Nephron progenitor cell (in vitro differentiated cells): ENCODE measurements at regions not wholly inside any gene's neighbourhood (a gene's known extent, or its start where the extent isn't known, plus 50 kb on each side); places are given as distances from the start of the nearest gene placed in this dataset.
"Not testable (repeated sequence)": the region's sequence is repeated elsewhere in the genome, so short reads cannot be mapped to it uniquely, and the experiment has no call there.

Experiments used
- DNase-seq: peaks from one replicate; pipeline ENCODE4 v3.0.0; 2021
- H3K27ac Mint-ChIP-seq: 2 replicates; pipeline ENCODE4 v1.8.0; 2021; ENCODE audit warnings: mild to moderate bottlenecking, moderate library complexity, mixed read lengths
- H3K27me3 Mint-ChIP-seq: 2 replicates; pipeline ENCODE4 v1.8.0; 2021; ENCODE audit warnings: mild to moderate bottlenecking, low read depth, mixed read lengths; ENCODE audit not compliant: poor library complexity
- H3K36me3 Mint-ChIP-seq: 2 replicates; pipeline ENCODE4 v1.8.0; 2021; ENCODE audit warnings: low read depth, mixed read lengths
- H3K4me1 Mint-ChIP-seq: 2 replicates; pipeline ENCODE4 v1.8.0; 2021; ENCODE audit warnings: mixed read lengths
- H3K4me3 Mint-ChIP-seq: 2 replicates; pipeline ENCODE4 v1.8.0; 2021; ENCODE audit warnings: mild to moderate bottlenecking, moderate library complexity, mixed read lengths
- H3K9me3 Mint-ChIP-seq: 2 replicates; pipeline ENCODE4 v1.8.0; 2021; ENCODE audit warnings: mild to moderate bottlenecking, moderate library complexity, mixed read lengths
- CTCF ChIP-seq: fragments of 200-600 bp; sonication (generic); IDR thresholded peaks from 2 replicates; pipeline ENCODE4 v1.5.0; 2021; ENCODE audit warnings: antibody characterized with exemption

- TF ChIP-seq CTCF = no peak
- H3K27me3 Mint-ChIP-seq = peaks cover 3% of the 10 kb centered on the region
- H3K27ac Mint-ChIP-seq = no peak overlapping the region
Observed at GRCh38 chr3:20378315-20378714, 192.3 kb upstream of the SGO1 start.

GRCh38 chr3:20376665-20377217, 190.7 kb upstream of the SGO1 start:
- no peak for DNase-seq
- Mint-ChIP-seq H3K27ac (no peak overlapping the region), H3K9me3 (no peaks in the 10 kb centered on the region), H3K4me1 (no peaks in the 10 kb centered on the region), H3K4me3 (no peak overlapping the region), H3K27me3 (peaks cover 3% of the 10 kb centered on the region), H3K36me3 (no peaks in the 10 kb centered on the region)
- no peak for TF ChIP-seq CTCF

More at GRCh38 chr3:20378315-20378714, 192.3 kb upstream of the SGO1 start:
- H3K4me3 Mint-ChIP-seq = no peak overlapping the region
- H3K36me3 Mint-ChIP-seq = no peaks in the 10 kb centered on the region
- no peaks in the 10 kb centered on the region for H3K4me1 Mint-ChIP-seq
- no peak for DNase-seq
- H3K9me3 Mint-ChIP-seq = no peaks in the 10 kb centered on the region

- no peaks in the 10 kb centered on the region for H3K36me3 Mint-ChIP-seq
- peaks cover 3% of the 10 kb centered on the region for H3K27me3 Mint-ChIP-seq
- H3K9me3 Mint-ChIP-seq = no peaks in the 10 kb centered on the region
- no peak overlapping the region for H3K27ac Mint-ChIP-seq
- TF ChIP-seq CTCF = no peak
- H3K4me1 Mint-ChIP-seq = no peaks in the 10 kb centered on the region
- no peak overlapping the region for H3K4me3 Mint-ChIP-seq
- no peak for DNase-seq
Observed at GRCh38 chr3:20375302-20375701, 189.3 kb upstream of the SGO1 start.

GRCh38 chr3:20370273-20371063, 184.5 kb upstream of the SGO1 start:
- not testable (repeated sequence) for DNase-seq, H3K4me3 Mint-ChIP-seq, H3K4me1 Mint-ChIP-seq, H3K27ac Mint-ChIP-seq, H3K36me3 Mint-ChIP-seq, H3K9me3 Mint-ChIP-seq, H3K27me3 Mint-ChIP-seq

- Mint-ChIP-seq H3K4me1 (no peaks in the 10 kb centered on the region), H3K9me3 (peaks cover 12% of the 10 kb centered on the region), H3K36me3 (no peaks in the 10 kb centered on the region), H3K27me3 (no peaks in the 10 kb centered on the region), H3K27ac (no peak overlapping the region), H3K4me3 (no peak overlapping the region)
- TF ChIP-seq CTCF = no peak
- no peak for DNase-seq
Observed at GRCh38 chr3:20361000-20361399, 175.0 kb upstream of the SGO1 start.

- DNase-seq = no peak
- Mint-ChIP-seq H3K4me1 (no peaks in the 10 kb centered on the region), H3K36me3 (no peaks in the 10 kb centered on the region), H3K4me3 (no peak overlapping the region), H3K27me3 (no peaks in the 10 kb centered on the region), H3K27ac (no peak overlapping the region), H3K9me3 (peaks cover 10% of the 10 kb centered on the region)
- TF ChIP-seq CTCF = no peak
Observed at GRCh38 chr3:20353286-20353685, 167.3 kb upstream of the SGO1 start.
